Ascending aorta (tissue), 2 donors: ENCODE measurements at regions not wholly inside any gene's neighbourhood (a gene's known extent, or its start where the extent isn't known, plus 50 kb on each side); places are given as distances from the start of the nearest gene placed in this dataset.

Source experiments
- DNase-seq, 2 donors: peaks; one replicate each; pipeline ENCODE4 v3.0.0-alpha.2; 2019; ENCODE audit warnings: low spot score in 2 of 2
- H3K27ac ChIP-seq, 2 donors: fragments of 200-600 bp; sonication (generic); one replicate each; pipeline ENCODE4 v1.5.1; 2016 to 2017; ENCODE audit warnings: mild to moderate bottlenecking in 1 of 2
- H3K27me3 ChIP-seq: fragments of 200-600 bp; sonication (generic); one replicate; pipeline ENCODE4 v1.5.1; 2017
- H3K36me3 ChIP-seq, 2 donors: fragments of 200-600 bp; sonication (generic); one replicate each; pipeline ENCODE4 v1.5.1; 2016
- H3K4me1 ChIP-seq, 2 donors: fragments of 200-600 bp; sonication (generic); one replicate each; pipeline ENCODE4 v1.5.1; 2016 to 2017; ENCODE audit warnings: mild to moderate bottlenecking in 1 of 2
- H3K4me3 ChIP-seq, 2 donors: fragments of 200-600 bp; sonication (generic); one replicate each; pipeline ENCODE4 v1.5.1; 2016 to 2017; ENCODE audit warnings: mild to moderate bottlenecking in 1 of 2
- H3K9me3 ChIP-seq, 2 donors: fragments of 200-600 bp; sonication (generic); one replicate each; pipeline ENCODE4 v1.5.1; 2016
- CTCF ChIP-seq, 3 experiments: fragments of 200-600 bp in 2 of 3; fragments of 450-650 bp in 1 of 3; sonication (generic) in 2 of 3; IDR thresholded peaks; one replicate each; pipeline ENCODE4 v1.5.1; 2016 to 2019; ENCODE audit warnings: antibody characterized with exemption in 3 of 3, mild to moderate bottlenecking in 1 of 3, moderate library complexity in 1 of 3
- intact Hi-C: fragments of 100-400 bp; cut with DNase I; formaldehyde crosslinking; loops from one replicate; pipeline ENCODE4 v1.15.1; 2023

GRCh38 chr12:124179936-124180607 lies 114.8 kb upstream of the RFLNA start:
- intact Hi-C loops, result no loop called here
- no peak for TF ChIP-seq CTCF (IDR thresholded peaks at IDR 0.05)

GRCh38 chr12:124183172-124183571 lies 111.7 kb upstream of the RFLNA start:
- intact Hi-C loops, result no loop called here
- Histone ChIP-seq H3K36me3 (no peaks in the 10 kb centered on the region), H3K4me3 (no peak overlapping the region), H3K27ac (no peak overlapping the region), H3K9me3 (no peaks in the 10 kb centered on the region), H3K4me1 (peaks cover 0 to 3% of the 10 kb centered on the region in 2 donors), H3K27me3 (no peaks in the 10 kb centered on the region)
- no peak for TF ChIP-seq CTCF (IDR thresholded peaks at IDR 0.05)
- no peak for DNase-seq

More at GRCh38 chr12:124179936-124180607, 114.8 kb upstream of the RFLNA start:
- Histone ChIP-seq H3K27me3 (no peaks in the 10 kb centered on the region), H3K9me3 (no peaks in the 10 kb centered on the region), H3K36me3 (no peaks in the 10 kb centered on the region), H3K27ac (no peak overlapping the region), H3K4me3 (no peak overlapping the region), H3K4me1 (no peaks in the 10 kb centered on the region)
- DNase-seq, result no peak

- no peak for DNase-seq
- H3K27ac ChIP-seq, result no peak overlapping the region
- H3K36me3 ChIP-seq, result no peaks in the 10 kb centered on the region
- H3K4me1 ChIP-seq, result peaks cover 4 to 16% of the 10 kb centered on the region in 2 donors
- H3K4me3 ChIP-seq, result no peak overlapping the region
- intact Hi-C loops, result no loop called here
- no peak for TF ChIP-seq CTCF (IDR thresholded peaks at IDR 0.05)
- H3K9me3 ChIP-seq, result no peaks in the 10 kb centered on the region
- H3K27me3 ChIP-seq, result no peaks in the 10 kb centered on the region
Measured at GRCh38 chr12:124184456-124184855, 110.4 kb upstream of the RFLNA start.

- no peak overlapping the region for H3K27ac ChIP-seq
- TF ChIP-seq CTCF (IDR thresholded peaks at IDR 0.05), result no peak
- H3K4me1 ChIP-seq, result peaks cover 4 to 16% of the 10 kb centered on the region in 2 donors
- DNase-seq, result peak in 1 of 2 donors; percentile 43
- H3K9me3 ChIP-seq, result no peaks in the 10 kb centered on the region
- no peaks in the 10 kb centered on the region for H3K27me3 ChIP-seq
- no peaks in the 10 kb centered on the region for H3K36me3 ChIP-seq
- H3K4me3 ChIP-seq, result no peak overlapping the region
- intact Hi-C loops, result no loop called here
Measured at GRCh38 chr12:124185971-124186686, 108.8 kb upstream of the RFLNA start.

- Histone ChIP-seq H3K4me3 (peak overlapping the region in 1 of 2 donors; percentile 27), H3K9me3 (no peaks in the 10 kb centered on the region), H3K36me3 (no peaks in the 10 kb centered on the region), H3K27me3 (no peaks in the 10 kb centered on the region), H3K27ac (peak overlapping the region; percentile 16 to 70), H3K4me1 (peaks cover 4 to 18% of the 10 kb centered on the region in 2 donors)
- intact Hi-C loops, result no loop called here
- DNase-seq, result peak in 1 of 2 donors; percentile 22
- TF ChIP-seq CTCF (IDR thresholded peaks at IDR 0.05), result no peak
Measured at GRCh38 chr12:124188084-124188483, 106.8 kb upstream of the RFLNA start.
